SJSA1 (cell line): ENCODE measurements at regions not wholly inside any gene's neighbourhood (a gene's known extent, or its start where the extent isn't known, plus 50 kb on each side); places are given as distances from the start of the nearest gene placed in this dataset.

ENCODE experiments used
- DNase-seq, 2 experiments: peaks; one replicate each; pipeline ENCODE4 v3.0.0-alpha.2; 2015 to 2020; ENCODE audit warnings: low spot score in 2 of 2, low read depth in 1 of 2
- H3K27ac ChIP-seq: fragments of 250-450 bp; sonication (Bioruptor Pico); 2 replicates; pipeline ENCODE4 v1.5.1; 2020; ENCODE audit warnings: mild to moderate bottlenecking, moderate library complexity
- H3K27me3 ChIP-seq: fragments of 250-450 bp; sonication (Bioruptor Pico); replicated peaks from 2 replicates; pipeline ENCODE4 v1.5.1; 2020; ENCODE audit warnings: mild to moderate bottlenecking, moderate library complexity
- H3K36me3 ChIP-seq: fragments of 250-450 bp; sonication (Bioruptor Pico); 2 replicates; pipeline ENCODE4 v1.5.1; 2020; ENCODE audit warnings: mild to moderate bottlenecking
- H3K4me1 ChIP-seq: fragments of 250-450 bp; sonication (Bioruptor Pico); replicated peaks from 2 replicates; pipeline ENCODE4 v1.6.1; 2021; ENCODE audit warnings: mild to moderate bottlenecking
- H3K4me3 ChIP-seq: fragments of 250-450 bp; sonication (Bioruptor Pico); 2 replicates; pipeline ENCODE4 v1.5.1; 2020; ENCODE audit warnings: mild to moderate bottlenecking
- H3K9me3 ChIP-seq: fragments of 250-450 bp; sonication (Bioruptor Pico); replicated peaks from 2 replicates; pipeline ENCODE4 v1.5.1; 2020; ENCODE audit warnings: mild to moderate bottlenecking

- H3K4me1 ChIP-seq, result no peaks in the 10 kb centered on the region
- no peaks in the 10 kb centered on the region for H3K36me3 ChIP-seq
- H3K9me3 ChIP-seq, result no peaks in the 10 kb centered on the region
- no peaks in the 10 kb centered on the region for H3K27me3 ChIP-seq
- no peak overlapping the region for H3K27ac ChIP-seq
- DNase-seq, result no peak
- H3K4me3 ChIP-seq, result no peak overlapping the region
These were observed 50.4 kb upstream of the RNF32 start for GRCh38 chr7:156590212-156590611.

- H3K9me3 ChIP-seq, result no peaks in the 10 kb centered on the region
- DNase-seq, result no peak
- H3K27ac ChIP-seq, result no peak overlapping the region
- H3K4me1 ChIP-seq, result no peaks in the 10 kb centered on the region
- H3K4me3 ChIP-seq, result no peak overlapping the region
- H3K36me3 ChIP-seq, result no peaks in the 10 kb centered on the region
- no peaks in the 10 kb centered on the region for H3K27me3 ChIP-seq
These were observed 50.8 kb upstream of the RNF32 start for GRCh38 chr7:156589808-156590207.

DNA sequence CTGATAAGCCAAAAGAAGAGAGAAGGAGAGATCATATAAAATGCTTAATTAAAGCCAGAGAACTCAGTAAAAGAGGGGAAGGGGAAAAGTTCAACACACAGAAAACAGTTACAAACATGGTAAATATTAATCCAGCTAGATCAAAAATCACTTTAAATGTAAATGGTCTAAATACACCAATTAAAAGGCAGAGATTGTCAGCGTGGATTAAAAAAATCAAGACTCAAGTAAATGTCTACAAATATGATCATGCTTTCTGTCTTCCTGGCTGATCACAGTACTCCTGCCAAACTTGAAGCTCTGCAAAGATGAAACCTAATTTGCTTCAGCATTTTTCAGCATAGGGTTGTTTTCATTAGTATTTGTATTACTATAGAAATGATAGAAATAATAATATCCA, 54.6 kb upstream of the RNF32 start:
- Histone ChIP-seq H3K9me3 (no peaks in the 10 kb centered on the region), H3K36me3 (no peaks in the 10 kb centered on the region), H3K4me1 (no peaks in the 10 kb centered on the region), H3K27me3 (no peaks in the 10 kb centered on the region), H3K4me3 (no peak overlapping the region), H3K27ac (no peak overlapping the region)
- DNase-seq, result no peak

- Histone ChIP-seq H3K4me1 (no peaks in the 10 kb centered on the region), H3K9me3 (no peaks in the 10 kb centered on the region), H3K36me3 (no peaks in the 10 kb centered on the region), H3K27ac (no peak overlapping the region), H3K4me3 (no peak overlapping the region), H3K27me3 (no peaks in the 10 kb centered on the region)
- no peak for DNase-seq
These were observed 55.4 kb upstream of the RNF32 start for GRCh38 chr7:156585025-156585648.

DNA sequence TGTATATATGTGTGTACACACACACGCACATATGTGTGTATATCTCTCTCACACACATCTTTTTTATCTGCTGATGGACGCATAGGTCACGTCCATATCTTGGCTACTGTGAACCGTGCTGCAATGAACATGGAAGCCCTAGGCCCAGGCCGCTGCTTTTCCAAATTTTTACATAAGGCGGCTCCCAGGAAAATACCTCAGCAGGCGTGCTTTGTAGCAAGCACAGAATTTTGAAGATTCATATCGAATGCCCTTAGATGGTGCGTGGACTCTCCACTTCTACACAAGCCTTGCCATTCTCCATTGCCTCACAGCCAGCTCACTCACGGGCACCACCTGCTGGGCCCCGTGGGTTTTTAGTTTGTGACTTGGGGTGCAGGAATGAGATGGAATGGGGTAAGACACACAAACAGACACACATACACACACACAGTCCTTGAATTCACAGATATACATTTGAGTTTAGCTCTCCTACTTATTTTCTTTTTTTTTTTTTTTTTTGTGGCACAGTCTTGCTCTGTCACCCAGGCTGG, 57.9 kb upstream of the RNF32 start:
- H3K36me3 ChIP-seq, result no peaks in the 10 kb centered on the region
- no peaks in the 10 kb centered on the region for H3K9me3 ChIP-seq
- H3K4me1 ChIP-seq, result no peaks in the 10 kb centered on the region
- no peak overlapping the region for H3K27ac ChIP-seq
- no peak overlapping the region for H3K4me3 ChIP-seq
- H3K27me3 ChIP-seq, result no peaks in the 10 kb centered on the region
- DNase-seq, result no peak

DNA sequence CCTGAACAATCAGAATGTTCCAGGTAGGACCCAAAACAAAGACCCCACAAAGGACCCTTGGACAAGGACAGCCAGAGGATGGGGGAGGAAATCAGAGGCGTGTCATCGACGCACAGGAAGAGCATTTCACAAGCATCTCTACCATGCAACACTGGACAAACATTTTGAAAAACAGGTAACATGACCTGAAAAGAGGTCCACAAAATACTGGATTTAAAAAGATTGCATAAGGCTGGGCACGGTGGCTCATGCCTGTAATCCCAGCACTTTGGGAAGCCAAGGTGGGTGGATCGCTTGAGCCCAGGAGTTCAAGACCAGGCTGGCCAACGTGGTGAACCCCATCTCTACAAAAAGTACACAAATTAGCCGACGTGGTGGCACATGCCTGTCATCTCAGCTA, 60.5 kb upstream of the RNF32 start:
- no peak overlapping the region for H3K27ac ChIP-seq
- no peak for DNase-seq
- no peak overlapping the region for H3K4me3 ChIP-seq
- no peaks in the 10 kb centered on the region for H3K4me1 ChIP-seq
- H3K27me3 ChIP-seq, result no peaks in the 10 kb centered on the region
- H3K9me3 ChIP-seq, result no peaks in the 10 kb centered on the region
- no peaks in the 10 kb centered on the region for H3K36me3 ChIP-seq

GRCh38 chr7:156579566-156579965, 61.0 kb upstream of the RNF32 start:
- no peaks in the 10 kb centered on the region for H3K27me3 ChIP-seq
- no peaks in the 10 kb centered on the region for H3K4me1 ChIP-seq
- DNase-seq, result no peak
- no peak overlapping the region for H3K27ac ChIP-seq
- no peaks in the 10 kb centered on the region for H3K36me3 ChIP-seq
- no peaks in the 10 kb centered on the region for H3K9me3 ChIP-seq
- H3K4me3 ChIP-seq, result no peak overlapping the region

- DNase-seq, result no peak
- Histone ChIP-seq H3K27ac (no peak overlapping the region), H3K4me1 (no peaks in the 10 kb centered on the region), H3K36me3 (no peaks in the 10 kb centered on the region), H3K27me3 (no peaks in the 10 kb centered on the region), H3K9me3 (no peaks in the 10 kb centered on the region), H3K4me3 (no peak overlapping the region)
These were observed 61.6 kb upstream of the RNF32 start for GRCh38 chr7:156578978-156579430.

- DNase-seq, result no peak
- no peaks in the 10 kb centered on the region for H3K4me1 ChIP-seq
- no peaks in the 10 kb centered on the region for H3K27me3 ChIP-seq
- no peak overlapping the region for H3K4me3 ChIP-seq
- H3K27ac ChIP-seq, result no peak overlapping the region
- no peaks in the 10 kb centered on the region for H3K9me3 ChIP-seq
- no peaks in the 10 kb centered on the region for H3K36me3 ChIP-seq
These were observed 62.0 kb upstream of the RNF32 start for GRCh38 chr7:156578578-156578940.

DNA sequence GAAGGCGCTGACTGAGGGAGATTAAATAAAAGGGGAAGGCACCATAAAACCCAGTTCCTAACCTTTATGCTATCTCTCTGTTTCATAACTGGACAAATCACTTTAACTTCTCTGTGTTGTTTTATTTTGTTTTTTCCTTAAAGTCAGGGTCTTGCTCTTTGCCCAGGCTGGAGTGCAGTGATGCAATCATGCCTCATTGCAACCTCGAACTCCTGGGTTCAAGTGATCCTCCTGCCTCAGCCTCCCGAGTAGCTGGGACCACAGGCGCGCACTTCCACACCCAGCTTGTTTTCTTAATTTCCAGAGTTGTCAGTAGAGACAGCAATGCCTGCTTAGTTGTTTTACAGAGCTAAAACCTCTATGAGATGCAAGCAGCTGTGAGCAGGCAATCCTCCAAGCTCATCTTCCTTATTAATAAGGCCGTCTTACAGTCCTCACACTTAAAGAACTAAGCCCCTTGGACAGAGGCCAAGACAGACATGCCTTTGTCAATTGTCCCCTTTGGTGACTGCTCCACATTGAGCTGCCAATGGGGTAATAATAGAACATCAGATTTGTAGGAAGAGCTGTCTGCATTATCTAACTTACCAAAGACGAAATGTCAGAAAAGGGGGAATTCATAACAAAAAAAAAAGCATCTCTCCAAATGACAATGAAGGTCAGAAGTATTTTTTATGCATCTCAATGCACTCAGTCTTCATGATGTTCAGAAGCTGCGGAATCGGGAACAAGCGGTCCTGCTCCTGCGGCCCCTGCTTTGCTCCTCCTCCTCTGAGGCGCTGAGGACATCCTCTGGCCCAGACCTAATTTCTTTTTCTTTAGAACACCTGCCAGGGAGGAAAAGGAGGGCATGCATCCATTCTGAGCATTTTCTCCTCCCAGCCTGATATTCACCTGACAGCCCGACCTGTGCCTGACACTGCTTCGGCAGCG, 62.7 kb upstream of the RNF32 start:
- Histone ChIP-seq H3K27me3 (no peaks in the 10 kb centered on the region), H3K36me3 (no peaks in the 10 kb centered on the region), H3K4me3 (no peak overlapping the region), H3K27ac (no peak overlapping the region), H3K9me3 (no peaks in the 10 kb centered on the region), H3K4me1 (no peaks in the 10 kb centered on the region)
- no peak for DNase-seq

DNA sequence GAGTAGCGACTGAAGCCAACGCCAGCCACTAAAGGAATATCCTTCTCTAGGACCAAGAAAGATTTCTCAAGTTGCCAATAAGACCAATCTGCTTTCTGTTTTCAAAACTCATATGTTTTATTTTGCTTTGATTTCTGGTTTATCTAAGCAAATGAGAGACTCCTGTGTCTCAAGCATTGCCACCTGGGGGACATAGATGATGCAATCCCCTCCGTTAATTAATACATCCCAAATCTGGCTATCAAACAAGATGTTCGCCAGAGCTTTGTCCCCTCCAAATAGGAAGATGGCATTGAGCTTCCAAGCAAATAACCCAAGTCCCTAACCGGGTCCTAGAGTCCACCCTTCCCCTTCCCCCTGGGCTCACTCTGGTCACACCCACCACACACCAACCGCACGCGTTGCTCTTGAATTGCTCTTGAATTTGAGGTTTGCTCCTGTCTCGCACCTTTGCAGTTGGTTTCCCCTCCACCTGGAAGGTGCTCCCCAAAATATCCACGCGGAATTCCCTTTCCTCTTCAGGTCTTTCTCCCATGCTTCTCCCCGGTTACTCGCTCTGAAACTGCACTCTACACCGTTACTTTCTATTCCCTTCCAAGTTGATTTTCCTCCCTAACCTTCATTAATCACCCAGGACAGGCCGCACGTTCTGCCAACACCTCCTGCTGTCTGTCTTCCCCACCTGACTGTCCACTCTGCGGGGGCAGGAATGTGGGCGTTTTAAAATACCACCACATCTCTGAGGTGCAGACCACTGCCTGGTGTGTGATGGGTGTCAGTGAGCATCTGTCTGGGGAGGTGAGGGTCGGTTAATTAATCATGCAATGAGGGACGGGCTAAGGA, 64.1 kb upstream of the RNF32 start:
- Histone ChIP-seq H3K36me3 (no peaks in the 10 kb centered on the region), H3K9me3 (no peaks in the 10 kb centered on the region), H3K4me3 (no peak overlapping the region), H3K4me1 (no peaks in the 10 kb centered on the region), H3K27ac (no peak overlapping the region), H3K27me3 (no peaks in the 10 kb centered on the region)
- no peak for DNase-seq

- Histone ChIP-seq H3K36me3 (no peaks in the 10 kb centered on the region), H3K27ac (no peak overlapping the region), H3K4me1 (no peaks in the 10 kb centered on the region), H3K9me3 (no peaks in the 10 kb centered on the region), H3K4me3 (no peak overlapping the region), H3K27me3 (no peaks in the 10 kb centered on the region)
- no peak for DNase-seq
These were observed 72.3 kb upstream of the RNF32 start for GRCh38 chr7:156568258-156568657.

DNA sequence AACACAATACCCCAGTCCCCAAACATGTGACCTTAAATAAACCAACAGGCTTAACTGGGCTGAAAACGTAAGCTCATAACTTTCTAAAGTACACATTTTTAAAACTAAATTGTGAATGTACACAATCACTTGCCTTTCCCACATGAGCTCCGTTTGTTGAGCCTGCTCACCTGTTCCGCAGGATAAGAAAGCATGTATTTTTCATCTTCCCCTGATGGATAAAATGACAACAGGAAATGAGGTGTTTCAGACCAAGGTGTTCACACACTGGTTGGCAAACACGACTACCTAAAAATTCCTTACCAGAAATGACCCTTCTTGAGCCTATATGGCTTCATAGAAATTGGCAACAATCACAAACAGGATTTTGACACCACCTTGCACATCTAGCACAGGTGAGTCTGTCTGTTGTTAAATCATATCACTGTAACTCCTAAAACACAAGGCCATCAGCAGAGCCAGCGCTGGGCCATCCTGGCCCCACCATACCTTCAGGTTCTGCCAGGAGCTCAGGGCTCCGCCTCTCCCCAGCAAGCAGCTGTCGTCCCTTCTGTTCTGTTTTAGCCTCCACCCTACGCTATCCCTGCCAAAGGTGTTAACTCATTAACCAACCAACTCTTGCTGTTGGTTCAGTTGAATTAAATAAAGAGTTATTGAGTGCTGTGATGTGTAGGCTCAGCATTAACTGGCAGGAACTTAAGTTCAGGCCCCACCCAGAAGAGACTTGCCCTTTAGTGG, 73.6 kb upstream of the RNF32 start:
- DNase-seq, result no peak
- Histone ChIP-seq H3K4me1 (no peaks in the 10 kb centered on the region), H3K9me3 (no peaks in the 10 kb centered on the region), H3K36me3 (no peaks in the 10 kb centered on the region), H3K27me3 (no peaks in the 10 kb centered on the region), H3K27ac (no peak overlapping the region), H3K4me3 (no peak overlapping the region)
